Mesothelial cell of epicardium (in vitro differentiated cells): ENCODE measurements at regions not wholly inside any gene's neighbourhood (a gene's known extent, or its start where the extent isn't known, plus 50 kb on each side); places are given as distances from the start of the nearest gene placed in this dataset.

ENCODE experiments used
- DNase-seq, 2 experiments: peaks; one replicate each; pipeline ENCODE4 v3.0.0; 2021; ENCODE audit warnings: low spot score in 2 of 2; ENCODE audit not compliant: unreplicated experiment in 2 of 2
- H3K27ac Mint-ChIP-seq: 2 replicates; pipeline ENCODE4 v1.8.0; 2021; ENCODE audit warnings: mixed read lengths
- H3K27me3 Mint-ChIP-seq: 2 replicates; pipeline ENCODE4 v1.8.0; 2021; ENCODE audit warnings: low read depth, mixed read lengths
- H3K36me3 Mint-ChIP-seq: 2 replicates; pipeline ENCODE4 v1.8.0; 2021; ENCODE audit warnings: mixed read lengths
- H3K4me1 Mint-ChIP-seq: 2 replicates; pipeline ENCODE4 v1.8.0; 2021; ENCODE audit warnings: mixed read lengths
- H3K4me3 Mint-ChIP-seq: 2 replicates; pipeline ENCODE4 v1.8.0; 2021; ENCODE audit warnings: mild to moderate bottlenecking, moderate library complexity, mixed read lengths
- H3K9me3 Mint-ChIP-seq: 2 replicates; pipeline ENCODE4 v1.8.0; 2021; ENCODE audit warnings: mixed read lengths
- CTCF ChIP-seq: fragments of 200-600 bp; sonication (generic); IDR thresholded peaks from one replicate; pipeline ENCODE4 v1.5.0; 2021; ENCODE audit warnings: antibody characterized with exemption; ENCODE audit not compliant: unreplicated experiment

- no peaks in the 10 kb centered on the region for H3K27me3 Mint-ChIP-seq
- peaks cover 60% of the 10 kb centered on the region for H3K9me3 Mint-ChIP-seq
- H3K4me1 Mint-ChIP-seq, result no peaks in the 10 kb centered on the region
- no peak overlapping the region for H3K27ac Mint-ChIP-seq
- DNase-seq, result no peak
- no peak overlapping the region for H3K4me3 Mint-ChIP-seq
- no peak for TF ChIP-seq CTCF
- H3K36me3 Mint-ChIP-seq, result peaks cover 2% of the 10 kb centered on the region
These were observed 81.6 kb upstream of the LARGE1 start for GRCh38 chr22:34001701-34002466.

- Mint-ChIP-seq H3K27me3 (no peaks in the 10 kb centered on the region), H3K4me1 (no peaks in the 10 kb centered on the region), H3K36me3 (peaks cover 2% of the 10 kb centered on the region), H3K9me3 (peaks cover 48% of the 10 kb centered on the region), H3K4me3 (no peak overlapping the region), H3K27ac (no peak overlapping the region)
- no peak for TF ChIP-seq CTCF
- no peak for DNase-seq
These were observed 83.8 kb upstream of the LARGE1 start for GRCh38 chr22:34004058-34004457.

GRCh38 chr22:34010259-34010658 is 90.0 kb upstream of the LARGE1 start:
- no peaks in the 10 kb centered on the region for H3K27me3 Mint-ChIP-seq
- TF ChIP-seq CTCF, result no peak
- H3K4me1 Mint-ChIP-seq, result no peaks in the 10 kb centered on the region
- H3K27ac Mint-ChIP-seq, result no peak overlapping the region
- no peaks in the 10 kb centered on the region for H3K36me3 Mint-ChIP-seq
- H3K4me3 Mint-ChIP-seq, result no peak overlapping the region
- H3K9me3 Mint-ChIP-seq, result peaks cover 55% of the 10 kb centered on the region
- no peak for DNase-seq

- H3K9me3 Mint-ChIP-seq, result peaks cover 41% of the 10 kb centered on the region
- no peak overlapping the region for H3K27ac Mint-ChIP-seq
- no peaks in the 10 kb centered on the region for H3K36me3 Mint-ChIP-seq
- DNase-seq, result no peak
- H3K4me1 Mint-ChIP-seq, result no peaks in the 10 kb centered on the region
- H3K4me3 Mint-ChIP-seq, result no peak overlapping the region
- no peaks in the 10 kb centered on the region for H3K27me3 Mint-ChIP-seq
- TF ChIP-seq CTCF, result no peak
These were observed 95.4 kb upstream of the LARGE1 start for GRCh38 chr22:34015642-34016041.

GRCh38 chr22:34017205-34017604 is 96.9 kb upstream of the LARGE1 start:
- no peak for TF ChIP-seq CTCF
- H3K36me3 Mint-ChIP-seq, result no peaks in the 10 kb centered on the region
- H3K4me1 Mint-ChIP-seq, result no peaks in the 10 kb centered on the region
- peaks cover 4% of the 10 kb centered on the region for H3K27me3 Mint-ChIP-seq
- H3K27ac Mint-ChIP-seq, result no peak overlapping the region
- DNase-seq, result no peak
- peaks cover 30% of the 10 kb centered on the region for H3K9me3 Mint-ChIP-seq
- H3K4me3 Mint-ChIP-seq, result no peak overlapping the region
